HTR-8/SVneo (cell line): ENCODE measurements at regions not wholly inside any gene's neighbourhood (a gene's known extent, or its start where the extent isn't known, plus 50 kb on each side); places are given as distances from the start of the nearest gene placed in this dataset.
A peak's percentile ranks its signal among the peaks of the same experiment; 100 is the strongest.

Experiments used
- DNase-seq: peaks from one replicate; pipeline ENCODE4 v3.0.0; 2011; ENCODE audit warnings: low spot score, mixed read lengths; ENCODE audit not compliant: insufficient read length
- FAIRE-seq: peaks from 2 replicates; lab custom pipeline; 2011; peaks lifted over from hg19 to GRCh38; lab: Jason Lieb, UNC

DNA sequence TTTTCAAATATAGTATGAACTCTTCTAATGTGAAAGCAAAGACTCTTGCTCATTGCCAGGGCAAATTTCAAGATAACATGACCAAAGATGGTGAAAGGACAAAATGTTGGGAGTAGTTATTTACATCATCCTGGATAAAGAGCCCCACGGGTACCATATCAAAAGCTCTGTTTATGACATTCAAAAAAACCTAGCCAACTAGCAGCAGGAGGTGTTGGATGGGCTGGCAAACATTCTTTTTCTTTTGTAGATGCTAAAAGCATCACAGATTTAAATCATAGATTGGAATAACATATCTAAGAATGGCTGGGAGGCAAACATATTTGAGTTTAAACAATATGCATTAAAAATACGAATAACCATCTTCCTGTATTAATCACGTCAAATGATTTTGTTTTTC lies 153.5 kb downstream of the ICOS start:
- FAIRE-seq = no peak

DNA sequence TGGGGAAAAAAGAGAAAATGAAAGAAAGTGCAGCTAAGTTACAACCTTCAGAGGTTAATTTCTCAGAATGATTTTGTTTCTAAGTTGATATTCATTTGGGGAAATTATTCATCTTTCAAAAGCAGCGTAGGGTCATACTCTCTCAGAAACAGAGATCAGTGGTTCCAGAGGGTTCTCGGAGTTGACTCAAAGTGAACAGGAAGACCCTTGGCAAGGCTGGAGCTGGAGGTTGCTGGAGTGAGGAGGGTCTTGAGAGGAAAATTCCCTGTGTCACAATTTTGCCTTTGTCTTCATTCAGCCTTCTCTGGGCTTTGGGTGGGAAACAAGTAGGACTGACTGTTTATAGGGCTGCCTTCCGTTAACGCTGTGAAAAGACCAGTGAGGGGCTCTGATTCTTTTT lies 168.2 kb downstream of the ICOS start:
- no peak for FAIRE-seq
- DNase-seq = no peak

More for the DNA sequence above, 153.5 kb downstream of the ICOS start:
- DNase-seq = no peak

DNA sequence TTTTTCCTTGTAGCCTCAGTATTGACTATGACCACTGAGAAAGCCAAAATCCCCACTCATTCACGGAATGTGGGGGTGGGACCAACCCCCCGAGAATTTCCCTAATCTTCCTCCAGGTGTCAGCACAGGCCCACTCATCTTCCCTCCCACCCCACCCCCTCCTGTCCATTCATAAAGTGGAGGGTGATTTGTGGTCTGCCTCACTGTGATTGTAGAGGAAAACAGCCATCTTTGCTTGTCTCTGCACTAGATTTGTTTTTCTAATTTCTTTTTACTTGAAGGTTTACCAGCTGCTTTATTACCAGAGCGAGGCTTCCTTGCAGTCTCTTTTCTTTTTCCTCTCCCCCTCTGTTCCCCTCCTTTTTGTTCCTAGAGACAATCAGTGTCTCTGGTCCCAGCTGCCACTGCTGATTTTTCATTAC lies 171.8 kb downstream of the ICOS start:
- FAIRE-seq (no peak), DNase-seq (peak; percentile 45)

DNA sequence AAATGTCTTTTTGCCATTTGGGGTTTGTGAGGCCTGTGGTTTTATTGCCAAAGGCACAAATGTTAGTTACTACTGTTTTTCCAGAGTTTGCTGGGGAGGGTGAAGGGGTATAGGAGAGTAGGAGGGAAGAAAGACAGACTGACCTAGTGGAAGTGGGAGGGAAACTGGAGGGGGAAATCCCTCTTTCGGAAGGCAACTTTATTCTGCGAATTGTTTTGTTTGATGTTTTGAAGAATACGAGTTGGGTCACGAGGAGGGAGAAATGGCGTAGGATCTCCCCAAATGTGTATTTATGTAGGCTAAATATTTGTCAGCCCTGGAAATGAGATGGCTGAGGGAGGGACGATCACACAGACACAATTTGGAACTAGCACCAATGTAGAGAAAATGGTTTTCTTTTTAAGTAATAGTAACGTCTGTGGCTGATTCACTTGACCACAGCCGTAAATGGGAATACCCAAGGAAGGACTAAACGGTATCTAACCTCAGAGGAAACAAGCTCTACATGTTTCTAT lies 172.3 kb downstream of the ICOS start:
- DNase-seq = no peak
- no peak for FAIRE-seq

DNA sequence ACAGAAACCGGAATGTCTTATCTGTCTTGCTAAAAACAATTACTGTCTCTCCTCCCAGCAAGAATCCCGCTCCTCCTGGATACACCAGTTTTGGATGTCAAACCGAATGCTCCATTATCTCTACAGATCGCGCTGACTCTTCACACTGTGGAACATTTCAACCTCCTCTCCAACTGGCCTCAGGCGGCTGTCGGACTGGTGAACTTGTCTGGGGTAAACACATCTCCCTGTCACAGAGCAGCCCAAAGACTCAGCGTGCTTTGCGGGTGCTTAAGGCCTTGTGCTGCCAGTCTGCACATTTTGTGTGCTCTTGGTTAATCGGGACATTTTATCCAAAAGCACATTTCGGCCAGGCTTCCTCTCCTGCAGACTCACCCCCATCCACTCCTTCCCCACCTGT lies 173.1 kb downstream of the ICOS start:
- DNase-seq (peak; percentile 12), FAIRE-seq (no peak)

DNA sequence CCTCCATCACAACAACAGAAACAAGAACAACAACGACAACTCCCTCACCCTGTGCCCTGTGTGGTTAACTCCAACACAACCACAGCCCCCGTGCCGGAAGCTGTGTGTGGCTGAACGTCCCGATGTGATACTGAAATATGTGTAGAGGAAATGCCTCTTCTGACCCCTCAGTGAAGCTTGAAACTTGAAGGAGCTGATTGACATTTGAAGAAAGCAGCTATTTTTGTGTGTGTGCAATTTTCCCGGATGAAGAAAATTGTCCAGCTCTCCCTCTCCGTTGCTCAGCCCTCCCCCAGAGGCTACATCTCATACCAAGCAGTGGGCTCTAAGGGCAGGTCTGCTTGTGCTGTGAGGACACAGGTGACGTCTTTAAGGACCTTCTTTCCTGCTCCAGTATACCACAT lies 173.8 kb downstream of the ICOS start:
- no peak for FAIRE-seq
- DNase-seq = no peak

DNA sequence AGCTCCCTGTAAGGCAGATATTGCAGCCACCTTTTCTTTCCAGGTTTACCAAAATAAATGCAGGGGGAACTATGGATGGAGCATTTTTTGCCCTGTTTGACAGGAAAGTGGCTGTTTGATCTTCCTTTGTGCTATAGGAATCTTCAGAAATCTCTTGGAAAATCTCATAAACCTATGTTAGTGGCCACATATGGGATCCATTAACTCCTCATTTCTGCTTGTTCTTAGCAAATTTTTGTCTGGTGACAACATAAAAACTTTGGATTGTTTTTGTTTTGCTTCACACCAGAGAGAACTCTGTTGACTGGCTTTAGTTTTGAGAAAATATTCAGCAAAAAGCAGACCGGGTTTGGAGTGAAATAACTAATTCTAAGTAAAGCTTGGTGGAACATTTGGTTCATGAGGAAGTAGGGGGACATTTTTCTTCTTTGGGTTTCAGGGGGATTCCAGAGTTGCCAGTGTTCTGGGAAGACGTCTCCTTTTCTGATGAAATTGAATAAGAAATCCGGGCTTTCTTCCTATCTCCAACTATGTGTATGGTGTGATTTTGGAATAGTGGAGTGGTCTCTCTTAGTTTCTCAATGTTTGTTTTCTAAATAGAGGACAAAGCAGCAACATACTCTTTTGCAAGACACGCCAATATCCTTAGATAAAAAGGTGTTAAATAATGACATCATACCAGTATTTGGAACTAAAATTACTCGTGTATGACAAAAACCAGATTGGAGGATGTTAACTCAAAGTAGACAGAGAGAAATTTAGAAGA lies 174.4 kb downstream of the ICOS start:
- no peak for FAIRE-seq
- no peak for DNase-seq

DNA sequence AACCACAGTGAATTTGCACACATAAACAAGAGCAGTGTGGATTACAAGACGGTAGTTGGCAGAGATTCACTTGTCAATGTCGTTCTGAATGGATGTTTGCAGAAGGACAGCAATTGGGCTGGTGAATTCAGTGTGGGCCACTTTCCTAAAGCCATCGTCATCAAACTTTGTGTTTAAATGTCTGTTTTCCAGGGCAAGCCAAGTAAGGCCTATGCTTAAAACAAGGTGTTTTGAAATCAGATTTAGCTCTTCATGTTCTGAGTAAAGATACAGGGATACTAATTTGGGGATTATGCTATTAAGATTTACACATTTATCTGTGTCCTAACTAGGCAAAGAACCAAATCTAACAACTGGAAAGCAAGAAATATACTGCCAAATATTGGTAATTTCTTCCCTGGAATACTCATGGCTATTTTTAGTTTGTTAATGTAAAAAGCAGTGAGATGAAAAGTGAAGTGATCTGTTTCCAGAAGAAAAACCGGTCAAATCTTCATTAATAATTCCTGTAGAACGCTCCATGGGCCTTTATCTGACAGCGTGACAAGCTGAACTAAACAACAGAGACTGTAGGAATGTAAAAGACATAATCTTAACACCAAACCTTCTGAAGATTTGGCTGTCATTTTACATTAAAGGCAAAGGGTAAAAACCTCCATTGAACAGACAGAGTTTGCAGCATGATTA lies 175.7 kb downstream of the ICOS start:
- FAIRE-seq (no peak), DNase-seq (no peak)

DNA sequence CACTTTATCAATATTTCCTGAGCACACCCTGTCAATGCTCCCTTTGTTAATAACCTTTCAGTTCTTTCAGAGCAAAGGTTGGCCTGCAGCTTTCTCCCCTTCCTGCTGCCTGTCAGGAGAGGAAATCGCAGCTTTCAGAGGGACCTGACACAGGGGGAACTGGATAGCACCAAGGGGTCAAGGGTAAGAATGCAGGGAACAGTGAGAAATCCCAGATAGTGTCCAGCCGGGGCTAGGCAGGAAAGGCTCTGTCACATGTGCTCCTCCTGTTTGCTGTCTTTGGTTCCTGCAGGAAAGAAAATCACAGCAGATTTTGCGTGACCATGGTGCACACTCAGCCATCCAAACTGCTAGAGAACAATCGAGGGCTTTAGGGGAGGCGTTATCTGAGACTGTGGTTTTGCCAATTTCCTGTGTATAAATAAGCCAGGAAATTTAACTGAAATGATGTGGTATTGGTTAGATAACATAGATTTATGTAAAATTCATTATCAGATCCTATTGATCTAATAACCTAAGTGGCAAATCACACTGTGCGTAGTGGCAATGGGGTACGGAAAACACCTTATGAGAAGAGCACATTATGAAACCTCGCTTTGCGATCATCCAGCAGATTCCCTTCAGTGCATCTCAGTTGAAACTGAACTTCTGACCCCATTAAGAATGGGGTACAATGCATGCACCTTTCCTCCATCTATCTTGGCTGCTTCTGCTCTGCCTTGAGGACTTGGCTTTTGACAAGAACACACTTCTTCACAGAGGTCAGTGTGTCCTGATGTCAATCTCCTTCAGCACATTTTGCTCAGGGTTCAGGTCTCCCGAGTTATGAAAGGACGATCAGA lies 178.0 kb downstream of the ICOS start:
- FAIRE-seq = no peak
- no peak for DNase-seq

DNA sequence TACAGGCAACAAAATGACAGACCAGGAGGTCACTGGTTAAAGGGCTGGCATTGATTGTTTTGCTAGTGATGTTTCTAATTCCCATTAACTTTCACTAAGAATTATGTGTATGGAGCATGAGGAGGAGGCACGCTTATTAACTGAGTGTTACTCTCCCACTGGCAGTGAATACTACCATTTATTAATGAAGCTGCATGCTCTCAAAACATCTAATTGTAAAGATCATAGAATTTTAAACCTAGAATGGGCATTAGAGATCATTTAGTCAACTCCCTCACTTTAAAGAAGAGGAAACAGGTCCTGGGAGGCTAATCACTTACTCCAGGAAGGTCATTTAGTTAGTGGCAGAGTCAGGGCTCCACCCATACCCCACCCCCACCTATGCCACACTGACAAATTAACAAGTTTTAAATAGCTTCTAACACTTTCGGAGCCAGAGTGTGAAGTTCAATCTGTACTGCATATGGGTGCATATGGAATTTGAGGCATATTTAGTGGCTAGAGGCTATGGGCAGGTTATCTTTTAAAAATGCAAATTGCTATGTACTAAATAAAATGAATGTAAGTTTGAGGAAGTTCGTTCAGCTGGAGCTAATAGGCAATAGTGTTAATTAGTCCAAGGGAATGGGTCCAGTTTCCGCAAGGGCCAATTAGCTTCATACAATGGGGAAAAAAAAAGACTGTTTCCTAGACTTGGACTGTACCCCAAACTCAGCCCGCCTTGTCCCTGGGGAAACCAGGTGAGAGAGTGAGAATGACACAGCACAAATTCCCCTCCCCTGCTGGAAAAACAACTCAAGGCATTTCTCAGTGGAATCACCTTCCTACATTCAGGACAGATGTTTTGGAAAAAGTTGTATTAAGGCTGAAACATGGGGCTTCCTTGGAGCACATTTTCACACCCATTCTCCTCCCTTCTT lies 178.8 kb downstream of the ICOS start:
- no peak for DNase-seq
- no peak for FAIRE-seq

DNA sequence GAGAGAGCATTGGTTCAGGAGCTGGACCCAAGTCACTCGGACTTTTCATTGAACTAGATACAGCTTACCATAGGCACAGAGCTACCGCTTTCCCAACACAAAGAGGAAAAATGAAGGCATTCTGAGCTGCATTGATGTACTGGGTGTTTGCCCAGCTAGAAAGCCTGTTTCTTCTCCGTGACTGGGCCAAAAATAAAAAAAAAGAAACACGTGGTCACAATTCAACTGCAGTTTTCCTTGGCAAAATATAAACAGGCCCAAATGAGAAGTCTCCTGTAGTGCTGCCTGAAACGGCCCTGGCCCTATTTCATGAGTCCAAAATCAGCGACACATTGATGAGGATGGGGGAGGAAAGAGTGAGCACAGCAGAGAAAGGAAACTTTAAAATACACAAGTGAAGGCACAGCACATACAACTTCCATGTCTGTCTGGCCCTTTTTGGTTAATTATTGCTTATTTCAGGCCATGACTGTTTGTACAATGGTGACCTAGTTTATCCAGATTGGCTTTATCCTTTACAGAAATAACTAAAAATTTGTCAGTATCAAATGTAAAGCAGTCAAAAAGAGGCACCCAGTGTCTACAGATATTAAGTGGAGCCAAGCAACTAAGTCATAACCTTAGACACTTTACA lies 179.7 kb downstream of the ICOS start:
- DNase-seq (no peak), FAIRE-seq (no peak)

DNA sequence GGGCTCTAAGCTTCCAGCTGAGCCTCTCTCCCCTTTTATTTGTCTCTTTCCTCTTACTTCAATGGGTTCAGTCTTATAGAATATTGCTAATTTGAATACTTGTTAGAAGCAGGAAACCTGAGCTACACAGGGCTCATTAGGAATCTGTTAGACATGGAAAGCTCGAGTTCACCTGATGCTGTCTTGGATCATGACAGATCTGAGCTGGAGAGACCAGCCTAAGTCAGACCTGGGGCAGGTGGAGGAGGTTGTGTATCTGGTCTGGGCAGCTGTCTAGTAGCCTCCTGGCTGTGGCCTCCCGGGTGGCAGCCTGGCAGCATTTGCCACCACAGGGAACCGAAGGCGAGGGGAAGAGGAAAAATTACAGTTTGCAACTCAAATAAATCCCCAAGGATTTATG lies 185.9 kb downstream of the ICOS start:
- FAIRE-seq (no peak), DNase-seq (no peak)

DNA sequence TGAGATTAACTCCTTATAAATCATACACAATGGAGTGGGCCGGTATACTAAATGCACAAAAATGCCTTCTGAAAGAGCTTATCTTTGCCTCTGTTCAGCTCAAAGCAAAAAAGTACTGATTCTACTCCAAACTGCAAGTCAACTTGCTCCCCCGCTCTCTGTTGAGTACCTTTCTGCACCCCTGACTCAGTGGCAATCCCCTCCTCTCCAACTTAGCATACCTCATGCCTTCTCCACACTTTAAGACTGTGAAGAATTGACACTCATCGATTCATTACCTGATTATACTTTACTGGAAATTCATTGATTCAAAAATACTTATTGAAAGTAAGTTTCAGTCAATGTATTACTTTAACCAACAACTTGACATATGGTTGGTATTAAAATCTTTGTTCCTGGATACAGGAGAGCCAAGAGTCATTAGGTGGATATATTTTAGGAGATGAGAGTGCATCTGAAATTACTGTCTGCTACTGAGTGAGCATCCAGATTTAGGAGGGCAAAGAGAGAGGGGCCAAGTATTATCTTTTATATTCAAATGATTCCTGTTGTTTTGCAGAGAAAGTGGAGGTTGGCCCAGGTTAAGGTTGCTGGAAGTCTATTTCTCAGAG lies 187.7 kb downstream of the ICOS start:
- FAIRE-seq (no peak), DNase-seq (no peak)

DNA sequence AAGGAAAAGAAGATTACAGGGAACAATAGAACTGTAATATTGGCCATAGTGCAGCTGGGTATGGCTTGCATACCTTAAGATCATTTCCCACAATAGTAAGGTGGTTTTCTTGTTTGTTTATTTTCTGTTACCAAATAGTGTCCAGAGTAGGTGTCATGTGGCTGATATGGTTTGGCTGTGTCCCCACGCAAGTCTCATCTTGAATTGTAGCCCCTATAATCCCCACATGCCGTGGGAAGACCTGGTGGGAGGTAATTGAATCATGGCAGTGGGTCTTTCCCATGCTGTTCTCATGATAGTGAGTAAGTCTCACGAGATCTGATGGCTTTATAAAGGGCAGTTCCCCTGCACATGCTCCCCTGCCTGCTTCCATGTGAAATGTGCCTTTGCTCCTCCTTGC lies 190.1 kb downstream of the ICOS start:
- no peak for DNase-seq
- no peak for FAIRE-seq

DNA sequence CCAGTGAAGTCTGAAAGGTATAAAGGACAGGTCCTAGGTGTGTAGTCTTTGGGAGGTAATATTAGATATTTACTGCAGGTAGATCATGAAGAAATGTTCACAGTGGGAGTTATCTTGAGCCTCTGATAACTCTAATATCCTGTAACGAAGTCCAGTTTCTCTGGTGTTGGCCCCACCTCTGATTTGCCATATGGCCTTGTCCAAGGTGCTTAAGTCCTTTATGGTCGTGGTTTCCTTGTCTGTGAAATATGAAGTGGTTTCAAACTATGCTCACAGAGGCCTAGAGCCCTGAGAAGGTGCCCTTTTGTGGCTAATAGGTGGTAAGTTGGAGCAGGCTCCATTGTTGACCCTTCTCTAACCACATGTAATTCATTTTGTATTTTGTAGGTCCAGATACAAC lies 190.7 kb downstream of the ICOS start:
- no peak for DNase-seq
- FAIRE-seq = no peak

DNA sequence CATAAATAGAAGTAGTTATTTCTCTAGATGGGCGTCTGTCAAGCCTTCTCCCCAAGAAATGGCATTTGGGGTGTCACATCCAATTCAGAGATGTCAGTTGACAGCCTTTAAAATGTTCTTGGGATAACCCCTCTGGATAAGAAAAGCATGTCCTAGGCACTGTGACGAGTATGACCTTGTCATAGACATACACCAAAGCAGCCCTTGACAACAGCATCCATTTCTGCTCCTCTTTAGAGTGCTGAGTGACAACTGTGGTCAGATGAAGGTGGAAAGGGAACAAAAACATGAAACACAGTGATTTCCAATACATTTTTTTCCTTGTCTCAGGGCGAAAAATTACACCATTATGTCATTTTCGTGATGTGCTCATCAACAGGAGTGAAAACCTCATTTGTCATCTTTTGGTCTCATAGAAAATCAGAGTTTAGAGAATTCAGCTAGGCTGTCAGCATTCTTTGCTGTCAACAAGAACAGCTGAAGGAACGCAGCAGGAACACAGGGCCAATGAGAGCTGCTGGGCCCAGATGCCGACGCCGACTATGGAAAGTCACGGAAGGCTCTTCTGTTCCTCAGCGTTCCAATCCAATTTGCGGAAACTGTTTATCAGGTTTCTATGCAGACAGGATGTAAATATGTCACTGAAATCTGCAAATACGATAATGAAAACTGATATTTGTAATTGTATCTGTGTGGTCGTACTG lies 193.2 kb downstream of the ICOS start:
- DNase-seq = no peak
- FAIRE-seq = no peak

DNA sequence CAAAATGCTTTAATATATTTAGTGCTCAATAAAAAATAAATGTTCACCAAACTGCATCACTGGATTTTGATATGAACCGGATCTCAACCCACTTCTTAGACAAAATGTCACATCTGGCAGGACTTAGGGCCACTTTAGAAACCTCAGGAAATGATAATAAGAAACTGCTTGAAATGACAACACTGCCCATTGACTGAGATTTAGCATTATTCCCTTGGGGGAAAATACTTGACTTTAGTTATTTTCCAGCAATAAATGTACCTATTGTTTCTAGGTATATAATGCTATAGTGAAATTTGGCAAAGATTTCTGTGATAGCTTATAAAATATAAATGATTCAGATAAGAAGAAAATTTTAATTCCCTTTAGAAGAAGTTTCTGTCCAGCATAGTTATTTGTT lies 195.1 kb downstream of the ICOS start:
- DNase-seq (no peak), FAIRE-seq (no peak)

DNA sequence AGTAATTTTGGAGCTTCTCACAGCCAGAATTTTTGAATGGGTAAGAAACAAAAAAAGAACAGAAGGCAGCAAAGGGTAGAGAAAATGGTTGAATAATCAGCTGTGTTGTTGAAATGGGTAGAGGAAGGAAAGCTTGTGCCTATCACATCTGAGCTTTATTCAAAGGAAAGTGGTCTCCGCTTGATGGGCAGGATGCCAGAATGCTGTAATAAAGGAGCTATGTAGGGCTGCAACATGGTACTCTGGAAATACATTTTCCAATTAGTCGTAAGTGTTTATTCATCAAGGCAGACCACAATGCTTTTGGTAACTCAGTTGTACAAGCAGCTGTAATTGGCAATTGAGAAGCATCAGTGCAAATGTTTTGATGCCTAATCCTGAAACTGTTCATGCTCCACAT lies 196.9 kb downstream of the ICOS start:
- no peak for DNase-seq
- FAIRE-seq = no peak
